Lung (tissue), 11 donors: ENCODE measurements at regions not wholly inside any gene's neighbourhood (a gene's known extent, or its start where the extent isn't known, plus 50 kb on each side); places are given as distances from the start of the nearest gene placed in this dataset.

ENCODE experiments used
- ATAC-seq: fragments of 200-7000 bp; cut with Tn5 transposase; one replicate; pipeline ENCODE4 v1.9.1; 2020; ENCODE audit warnings: moderate number of reproducible peaks; ENCODE audit not compliant: insufficient read depth, low FRiP score
- DNase-seq, 3 donors: peaks; one replicate each; pipeline ENCODE4 v3.0.0-alpha.2; 2013 to 2017
- H3K27ac ChIP-seq, 2 donors: one replicate each; pipeline ENCODE4 v1.5.1; 2013; ENCODE audit warnings: mild to moderate bottlenecking in 2 of 2, moderate library complexity in 2 of 2, control low read depth in 1 of 2, inconsistent platforms in 1 of 2, low read depth in 1 of 2, low read length in 1 of 2
- H3K27me3 ChIP-seq, 3 donors: one replicate each; pipeline ENCODE4 v1.5.1; 2013; ENCODE audit warnings: low read length in 2 of 3; ENCODE audit not compliant: control insufficient read depth in 3 of 3, insufficient read depth in 3 of 3
- H3K36me3 ChIP-seq, 4 donors: one replicate each; pipeline ENCODE4 v1.5.1; 2013; ENCODE audit warnings: low read length in 4 of 4, mild to moderate bottlenecking in 1 of 4, moderate library complexity in 1 of 4; ENCODE audit not compliant: control insufficient read depth in 4 of 4, insufficient read depth in 4 of 4
- H3K4me1 ChIP-seq, 5 donors: one replicate each; pipeline ENCODE4 v1.5.1; 2013; ENCODE audit warnings: low read length in 5 of 5, mild to moderate bottlenecking in 2 of 5, moderate library complexity in 1 of 5; ENCODE audit not compliant: control insufficient read depth in 5 of 5, insufficient read depth in 5 of 5
- H3K4me3 ChIP-seq: one replicate; pipeline ENCODE4 v1.5.1; 2013; ENCODE audit warnings: mild to moderate bottlenecking, control low read depth, moderate library complexity
- H3K9ac ChIP-seq, 2 donors: one replicate each; pipeline ENCODE4 v1.5.1; 2013; ENCODE audit warnings: low read length in 2 of 2, control low read depth in 1 of 2; ENCODE audit not compliant: insufficient read depth in 1 of 2
- H3K9me3 ChIP-seq, 4 donors: one replicate each; pipeline ENCODE4 v1.5.1; 2013; ENCODE audit warnings: low read length in 3 of 4, mild to moderate bottlenecking in 1 of 4, moderate library complexity in 1 of 4; ENCODE audit not compliant: control insufficient read depth in 4 of 4, insufficient read depth in 3 of 4
- WGBS, 2 donors: extraction: QIAGEN DNeasy Blood & Tissue Kit; methylation state at CpG; one replicate each; pipeline ENCODE4 v1.1.7; 2013; 5-methylcytosine and 5-hydroxymethylcytosine counted together
- TF ChIP-seq, protein P1 (sequence below): IDR thresholded peaks from 2 replicates; pipeline ENCODE4 v1.5.1; 2012; ENCODE audit warnings: mild to moderate bottlenecking; ENCODE audit errors: control extremely low read depth, extremely low read depth
- donor health status: control.
- donor health status: control.
- donor health status: Bipolar disorder and iron deficiency.
- donor health status: healthy.
- donor health status: DM: yes; HTN: yes; CAD: no.

DNA sequence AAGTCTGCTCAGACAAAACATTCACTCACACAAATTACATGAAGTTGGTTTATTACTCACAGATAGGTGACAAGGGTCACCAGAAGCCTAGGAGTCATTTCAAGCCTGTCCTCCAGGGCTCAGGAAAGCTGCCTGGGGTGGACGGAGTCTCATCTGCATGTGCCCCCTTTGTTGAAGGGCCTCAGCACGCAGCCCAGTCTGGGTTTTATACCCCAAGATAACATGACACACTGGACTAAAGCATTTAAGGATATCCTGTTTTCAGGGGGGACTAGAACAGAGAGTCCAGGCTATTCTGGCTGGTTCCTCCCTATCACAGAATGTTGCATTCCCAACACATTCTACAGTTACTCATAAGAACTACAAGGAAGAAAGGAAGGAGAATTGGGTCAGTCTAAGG lies 164.7 kb downstream of the MREG start:
- WGBS, 2 donors = 88 to 96% methylated on average over 2 of the region's 2 CpGs
- peaks cover 0 to 4% (median 0%) of the 10 kb centered on the region in 5 donors for H3K4me1 ChIP-seq
- DNase-seq = no peak
- no peaks in the 10 kb centered on the region for H3K9me3 ChIP-seq
- H3K27ac ChIP-seq = no peak overlapping the region
- TF ChIP-seq, protein P1, sequence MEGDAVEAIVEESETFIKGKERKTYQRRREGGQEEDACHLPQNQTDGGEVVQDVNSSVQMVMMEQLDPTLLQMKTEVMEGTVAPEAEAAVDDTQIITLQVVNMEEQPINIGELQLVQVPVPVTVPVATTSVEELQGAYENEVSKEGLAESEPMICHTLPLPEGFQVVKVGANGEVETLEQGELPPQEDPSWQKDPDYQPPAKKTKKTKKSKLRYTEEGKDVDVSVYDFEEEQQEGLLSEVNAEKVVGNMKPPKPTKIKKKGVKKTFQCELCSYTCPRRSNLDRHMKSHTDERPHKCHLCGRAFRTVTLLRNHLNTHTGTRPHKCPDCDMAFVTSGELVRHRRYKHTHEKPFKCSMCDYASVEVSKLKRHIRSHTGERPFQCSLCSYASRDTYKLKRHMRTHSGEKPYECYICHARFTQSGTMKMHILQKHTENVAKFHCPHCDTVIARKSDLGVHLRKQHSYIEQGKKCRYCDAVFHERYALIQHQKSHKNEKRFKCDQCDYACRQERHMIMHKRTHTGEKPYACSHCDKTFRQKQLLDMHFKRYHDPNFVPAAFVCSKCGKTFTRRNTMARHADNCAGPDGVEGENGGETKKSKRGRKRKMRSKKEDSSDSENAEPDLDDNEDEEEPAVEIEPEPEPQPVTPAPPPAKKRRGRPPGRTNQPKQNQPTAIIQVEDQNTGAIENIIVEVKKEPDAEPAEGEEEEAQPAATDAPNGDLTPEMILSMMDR = no peak
- H3K4me3 ChIP-seq = no peak overlapping the region
- H3K9ac ChIP-seq = no peak overlapping the region
- H3K27me3 ChIP-seq = no peaks in the 10 kb centered on the region
- no peaks in the 10 kb centered on the region for H3K36me3 ChIP-seq
- ATAC-seq = no peak

DNA sequence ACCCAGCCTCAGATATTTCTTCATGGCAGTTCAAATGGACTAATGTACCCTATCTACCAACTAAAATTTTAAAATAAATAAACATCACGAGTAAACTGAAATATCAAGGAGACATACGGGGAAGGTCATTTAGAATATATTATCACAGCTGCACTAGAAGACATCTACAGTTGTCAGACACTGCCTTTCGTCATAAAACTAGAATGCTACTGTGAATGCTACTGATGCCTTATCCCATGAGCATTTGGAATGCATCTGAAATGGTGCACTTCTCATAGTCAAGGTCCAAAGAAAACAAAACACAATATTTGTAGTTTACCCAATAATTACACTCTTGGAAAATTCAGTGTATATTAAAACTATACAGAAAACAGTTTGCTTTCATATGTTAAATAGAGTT lies 165.2 kb downstream of the MREG start:
- H3K27ac ChIP-seq = no peak overlapping the region
- no peak for DNase-seq
- H3K36me3 ChIP-seq = no peaks in the 10 kb centered on the region
- 70 to 90% methylated on average over 3 of the region's 3 CpGs for WGBS, 2 donors
- TF ChIP-seq, protein P1 = no peak
- no peak for ATAC-seq
- H3K4me3 ChIP-seq = no peak overlapping the region
- H3K27me3 ChIP-seq = no peaks in the 10 kb centered on the region
- H3K4me1 ChIP-seq = peaks cover 0 to 4% (median 0%) of the 10 kb centered on the region in 5 donors
- H3K9me3 ChIP-seq = no peaks in the 10 kb centered on the region
- H3K9ac ChIP-seq = no peak overlapping the region

DNA sequence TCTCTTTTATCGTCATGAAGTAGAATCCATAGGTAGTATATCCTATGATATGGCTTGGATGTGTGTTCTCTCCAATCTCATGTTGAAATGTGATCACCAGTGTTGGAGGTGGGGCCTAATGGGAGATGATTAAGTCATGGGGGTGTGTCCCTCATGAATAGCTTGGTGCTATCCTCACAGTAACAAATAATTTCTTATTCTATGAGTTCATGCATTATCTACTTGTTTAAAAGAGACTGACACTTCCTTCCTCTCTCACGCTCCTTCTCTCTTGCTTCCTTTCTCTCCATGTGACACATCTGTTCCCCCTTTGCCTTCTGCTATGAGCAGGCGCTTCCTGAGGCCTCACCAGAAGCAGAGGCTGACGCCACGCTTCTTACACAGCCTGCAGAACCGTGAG lies 165.6 kb downstream of the MREG start:
- TF ChIP-seq, protein P1 = no peak
- ATAC-seq (peak; percentile 25), DNase-seq (no peak)
- Histone ChIP-seq H3K27me3 (no peaks in the 10 kb centered on the region), H3K9ac (no peak overlapping the region), H3K36me3 (no peaks in the 10 kb centered on the region), H3K4me3 (no peak overlapping the region), H3K4me1 (peaks cover 0 to 4% (median 0%) of the 10 kb centered on the region in 5 donors), H3K27ac (no peak overlapping the region), H3K9me3 (no peaks in the 10 kb centered on the region)
- 65 to 75% methylated on average over 6 of the region's 6 CpGs for WGBS, 2 donors

DNA sequence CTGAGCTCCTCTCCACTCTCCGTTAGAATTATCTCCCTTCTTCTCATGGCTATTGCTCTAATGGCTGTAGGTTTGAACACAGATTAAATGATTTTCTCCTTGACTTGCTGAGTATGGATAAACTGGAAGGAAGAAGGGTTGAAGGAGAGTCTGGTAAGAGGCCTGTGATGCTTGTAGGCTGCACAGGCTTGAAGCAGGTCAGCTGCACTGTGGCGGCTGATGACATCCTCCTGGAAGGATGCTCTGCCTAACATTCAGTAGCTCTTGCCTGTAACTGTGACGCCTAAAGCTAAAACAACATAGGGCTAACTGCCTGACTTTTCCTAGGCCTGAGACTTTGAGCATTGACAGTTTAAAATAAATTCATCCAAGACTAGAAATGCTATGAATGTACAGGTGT lies 166.3 kb downstream of the MREG start:
- 93% methylated on average over 3 of the region's 3 CpGs for WGBS, 2 donors
- H3K27ac ChIP-seq = no peak overlapping the region
- DNase-seq = no peak
- no peaks in the 10 kb centered on the region for H3K27me3 ChIP-seq
- H3K4me3 ChIP-seq = no peak overlapping the region
- ATAC-seq = no peak
- H3K36me3 ChIP-seq = no peaks in the 10 kb centered on the region
- H3K9me3 ChIP-seq = no peaks in the 10 kb centered on the region
- TF ChIP-seq, protein P1 = no peak
- H3K9ac ChIP-seq = no peak overlapping the region
- peaks cover 0 to 4% (median 0%) of the 10 kb centered on the region in 5 donors for H3K4me1 ChIP-seq
